Islet precursor cell (in vitro differentiated cells): ENCODE measurements at regions not wholly inside any gene's neighbourhood (a gene's known extent, or its start where the extent isn't known, plus 50 kb on each side); places are given as distances from the start of the nearest gene placed in this dataset.

Source experiments
- DNase-seq: peaks from one replicate; pipeline ENCODE4 v3.0.0-alpha.2; 2018

- DNase-seq, result no peak
Measured at GRCh38 chr4:176508780-176509331, 189.1 kb downstream of the SPCS3 start.

- DNase-seq, result no peak
Measured at GRCh38 chr4:176525576-176525975, 205.8 kb downstream of the SPCS3 start.

GRCh38 chr4:176526704-176527103 lies 206.9 kb downstream of the SPCS3 start:
- no peak for DNase-seq

- no peak for DNase-seq
Measured at GRCh38 chr4:176529574-176529973, 209.8 kb downstream of the SPCS3 start.

- no peak for DNase-seq
Measured at GRCh38 chr4:176533159-176533558, 213.4 kb downstream of the SPCS3 start.

GRCh38 chr4:176534566-176534965 lies 214.8 kb downstream of the SPCS3 start:
- peak; percentile 74 for DNase-seq

- DNase-seq, result no peak
Measured at GRCh38 chr4:176538217-176538925, 218.6 kb downstream of the SPCS3 start.

GRCh38 chr4:176539091-176539784 lies 219.5 kb downstream of the SPCS3 start:
- DNase-seq, result no peak

- DNase-seq, result no peak
Measured at GRCh38 chr4:176539785-176540175, 220.0 kb downstream of the SPCS3 start.

GRCh38 chr4:176540814-176541213 lies 221.0 kb downstream of the SPCS3 start:
- DNase-seq, result no peak

GRCh38 chr4:176545872-176546271 lies 226.1 kb downstream of the SPCS3 start:
- no peak for DNase-seq

GRCh38 chr4:176546975-176547374 lies 227.2 kb downstream of the SPCS3 start:
- DNase-seq, result no peak

GRCh38 chr4:176548571-176548970 lies 228.8 kb downstream of the SPCS3 start:
- no peak for DNase-seq

GRCh38 chr4:176549161-176549865 lies 229.5 kb downstream of the SPCS3 start:
- no peak for DNase-seq

- no peak for DNase-seq
Measured at GRCh38 chr4:176558661-176559060, 234.1 kb downstream of the VEGFC start.

GRCh38 chr4:176561368-176561767 lies 231.4 kb downstream of the VEGFC start:
- DNase-seq, result no peak

- DNase-seq, result no peak
Measured at GRCh38 chr4:176563591-176563990, 229.1 kb downstream of the VEGFC start.

- no peak for DNase-seq
Measured at GRCh38 chr4:176565049-176565448, 227.7 kb downstream of the VEGFC start.

- no peak for DNase-seq
Measured at GRCh38 chr4:176566769-176567168, 226.0 kb downstream of the VEGFC start.

GRCh38 chr4:176568238-176568637 lies 224.5 kb downstream of the VEGFC start:
- no peak for DNase-seq

GRCh38 chr4:176569301-176569700 lies 223.4 kb downstream of the VEGFC start:
- DNase-seq, result no peak

- no peak for DNase-seq
Measured at GRCh38 chr4:176571206-176571605, 221.5 kb downstream of the VEGFC start.

- no peak for DNase-seq
Measured at GRCh38 chr4:176575141-176575730, 217.5 kb downstream of the VEGFC start.
